Immature natural killer cell (primary cell): ENCODE measurements at regions not wholly inside any gene's neighbourhood (a gene's known extent, or its start where the extent isn't known, plus 50 kb on each side); places are given as distances from the start of the nearest gene placed in this dataset.
"Not testable (repeated sequence)": the region's sequence is repeated elsewhere in the genome, so short reads cannot be mapped to it uniquely, and the experiment has no call there.

ENCODE experiments used
- DNase-seq, 3 donors: peaks; one replicate each; pipeline ENCODE4 v3.0.0; 2022; ENCODE audit warnings: mixed read lengths in 1 of 3
- H3K27ac Mint-ChIP-seq, 6 donors: one replicate each; pipeline ENCODE4 v1.8.0; 2020; ENCODE audit warnings: mixed read lengths in 6 of 6, mild to moderate bottlenecking in 5 of 6, inconsistent platforms in 4 of 6, moderate library complexity in 3 of 6
- H3K27me3 Mint-ChIP-seq, 3 donors: one replicate each; pipeline ENCODE4 v1.8.0; 2020 to 2021; ENCODE audit warnings: low read depth in 3 of 3, mild to moderate bottlenecking in 3 of 3, mixed read lengths in 3 of 3, moderate library complexity in 3 of 3, inconsistent platforms in 1 of 3
- H3K36me3 Mint-ChIP-seq, 3 donors: one replicate each; pipeline ENCODE4 v1.8.0; 2020; ENCODE audit warnings: mixed read lengths in 3 of 3, inconsistent platforms in 2 of 3, mild to moderate bottlenecking in 2 of 3
- H3K4me1 Mint-ChIP-seq, 2 donors: one replicate each; pipeline ENCODE4 v1.8.0; 2020; ENCODE audit warnings: inconsistent platforms in 2 of 2, mild to moderate bottlenecking in 2 of 2, mixed read lengths in 2 of 2, moderate library complexity in 1 of 2
- H3K4me3 Mint-ChIP-seq, 5 donors: one replicate each; pipeline ENCODE4 v1.8.0; 2020; ENCODE audit warnings: mild to moderate bottlenecking in 5 of 5, mixed read lengths in 5 of 5, inconsistent platforms in 3 of 5, moderate library complexity in 3 of 5
- H3K9me3 Mint-ChIP-seq, 6 donors: one replicate each; pipeline ENCODE4 v1.8.0; 2020; ENCODE audit warnings: mild to moderate bottlenecking in 6 of 6, mixed read lengths in 6 of 6, inconsistent platforms in 4 of 6, moderate library complexity in 3 of 6

GRCh38 chr10:4282496-4282895 lies 497.5 kb upstream of the KLF6 start:
- Mint-ChIP-seq H3K4me3 (no peak overlapping the region), H3K9me3 (no peaks in the 10 kb centered on the region), H3K4me1 (no peaks in the 10 kb centered on the region), H3K27me3 (peaks cover 0 to 4% (median 2%) of the 10 kb centered on the region in 3 donors), H3K27ac (no peak overlapping the region), H3K36me3 (no peaks in the 10 kb centered on the region)
- DNase-seq, result no peak

- Mint-ChIP-seq H3K36me3 (peaks cover 0 to 4% (median 0%) of the 10 kb centered on the region in 3 donors), H3K27me3 (peaks cover 0 to 2% (median 2%) of the 10 kb centered on the region in 3 donors), H3K4me1 (no peaks in the 10 kb centered on the region), H3K9me3 (no peaks in the 10 kb centered on the region), H3K27ac (peak overlapping the region in 1 of 6 donors; percentile 47), H3K4me3 (no peak overlapping the region)
- no peak for DNase-seq
Observed at GRCh38 chr10:4281190-4281825, 496.3 kb upstream of the KLF6 start.

- peaks cover 0 to 2% (median 2%) of the 10 kb centered on the region in 3 donors for H3K27me3 Mint-ChIP-seq
- no peak overlapping the region for H3K4me3 Mint-ChIP-seq
- H3K4me1 Mint-ChIP-seq, result no peaks in the 10 kb centered on the region
- no peaks in the 10 kb centered on the region for H3K9me3 Mint-ChIP-seq
- no peak for DNase-seq
- H3K36me3 Mint-ChIP-seq, result peaks cover 0 to 4% (median 0%) of the 10 kb centered on the region in 3 donors
- no peak overlapping the region for H3K27ac Mint-ChIP-seq
Observed at GRCh38 chr10:4280461-4281189, 495.6 kb upstream of the KLF6 start.

GRCh38 chr10:4279655-4280054 lies 494.6 kb upstream of the KLF6 start:
- Mint-ChIP-seq H3K4me3 (no peak overlapping the region), H3K27me3 (peaks cover 0 to 4% (median 2%) of the 10 kb centered on the region in 3 donors), H3K36me3 (peaks cover 0 to 4% (median 0%) of the 10 kb centered on the region in 3 donors), H3K4me1 (no peaks in the 10 kb centered on the region), H3K27ac (no peak overlapping the region), H3K9me3 (no peaks in the 10 kb centered on the region)
- no peak for DNase-seq

- H3K4me3 Mint-ChIP-seq, result no peak overlapping the region
- H3K27me3 Mint-ChIP-seq, result peaks cover 0 to 8% (median 2%) of the 10 kb centered on the region in 3 donors
- H3K4me1 Mint-ChIP-seq, result no peaks in the 10 kb centered on the region
Observed at GRCh38 chr10:4278186-4278585, 493.2 kb upstream of the KLF6 start.

GRCh38 chr10:4276151-4276550 lies 491.1 kb upstream of the KLF6 start:
- no peak overlapping the region for H3K4me3 Mint-ChIP-seq
- H3K27ac Mint-ChIP-seq, result no peak overlapping the region
- DNase-seq, result no peak
- H3K4me1 Mint-ChIP-seq, result no peaks in the 10 kb centered on the region
- peaks cover 0 to 4% (median 0%) of the 10 kb centered on the region in 3 donors for H3K36me3 Mint-ChIP-seq
- H3K27me3 Mint-ChIP-seq, result peaks cover 0 to 8% (median 5%) of the 10 kb centered on the region in 3 donors
- no peaks in the 10 kb centered on the region for H3K9me3 Mint-ChIP-seq

More at GRCh38 chr10:4278186-4278585, 493.2 kb upstream of the KLF6 start:
- no peak for DNase-seq
- Mint-ChIP-seq H3K9me3 (no peaks in the 10 kb centered on the region), H3K36me3 (peaks cover 0 to 4% (median 0%) of the 10 kb centered on the region in 3 donors), H3K27ac (no peak overlapping the region)

- H3K27me3 Mint-ChIP-seq, DNase-seq, H3K27ac Mint-ChIP-seq, H3K9me3 Mint-ChIP-seq, H3K36me3 Mint-ChIP-seq, H3K4me1 Mint-ChIP-seq, H3K4me3 Mint-ChIP-seq: not testable (repeated sequence)
Observed at GRCh38 chr10:4274671-4275070, 489.7 kb upstream of the KLF6 start.

GRCh38 chr10:4271193-4271592 lies 486.2 kb upstream of the KLF6 start:
- H3K27me3 Mint-ChIP-seq, result peaks cover 2 to 15% (median 10%) of the 10 kb centered on the region in 3 donors
- H3K9me3 Mint-ChIP-seq, result no peaks in the 10 kb centered on the region
- no peak for DNase-seq
- no peaks in the 10 kb centered on the region for H3K36me3 Mint-ChIP-seq
- H3K27ac Mint-ChIP-seq, result no peak overlapping the region
- H3K4me1 Mint-ChIP-seq, result no peaks in the 10 kb centered on the region
- no peak overlapping the region for H3K4me3 Mint-ChIP-seq

GRCh38 chr10:4270116-4270515 lies 485.1 kb upstream of the KLF6 start:
- peak overlapping the region in 1 of 6 donors; percentile 7 for H3K27ac Mint-ChIP-seq

GRCh38 chr10:4268490-4268889 lies 483.5 kb upstream of the KLF6 start:
- H3K27me3 Mint-ChIP-seq, result peaks cover 2 to 14% (median 10%) of the 10 kb centered on the region in 3 donors
- H3K4me3 Mint-ChIP-seq, H3K4me1 Mint-ChIP-seq, DNase-seq, H3K27ac Mint-ChIP-seq, H3K36me3 Mint-ChIP-seq, H3K9me3 Mint-ChIP-seq: not testable (repeated sequence)

More at GRCh38 chr10:4270116-4270515, 485.1 kb upstream of the KLF6 start:
- Mint-ChIP-seq H3K9me3 (no peaks in the 10 kb centered on the region), H3K27me3 (peaks cover 2 to 20% (median 10%) of the 10 kb centered on the region in 3 donors), H3K4me3 (no peak overlapping the region), H3K4me1 (no peaks in the 10 kb centered on the region), H3K36me3 (no peaks in the 10 kb centered on the region)
- no peak for DNase-seq

- peaks cover 2 to 14% (median 10%) of the 10 kb centered on the region in 3 donors for H3K27me3 Mint-ChIP-seq
- H3K4me1 Mint-ChIP-seq, result no peaks in the 10 kb centered on the region
- no peaks in the 10 kb centered on the region for H3K9me3 Mint-ChIP-seq
- H3K27ac Mint-ChIP-seq, result no peak overlapping the region
- DNase-seq, result no peak
- no peak overlapping the region for H3K4me3 Mint-ChIP-seq
- no peaks in the 10 kb centered on the region for H3K36me3 Mint-ChIP-seq
Observed at GRCh38 chr10:4267086-4267773, 482.2 kb upstream of the KLF6 start.

GRCh38 chr10:4266416-4267085 lies 481.5 kb upstream of the KLF6 start:
- H3K9me3 Mint-ChIP-seq, result no peaks in the 10 kb centered on the region
- H3K4me1 Mint-ChIP-seq, result no peaks in the 10 kb centered on the region
- no peak overlapping the region for H3K27ac Mint-ChIP-seq
- H3K27me3 Mint-ChIP-seq, result peaks cover 2 to 14% (median 9%) of the 10 kb centered on the region in 3 donors
- no peak for DNase-seq
- H3K4me3 Mint-ChIP-seq, result no peak overlapping the region
- no peaks in the 10 kb centered on the region for H3K36me3 Mint-ChIP-seq

GRCh38 chr10:4265964-4266363 lies 481.0 kb upstream of the KLF6 start:
- no peak overlapping the region for H3K4me3 Mint-ChIP-seq
- DNase-seq, result no peak
- no peaks in the 10 kb centered on the region for H3K36me3 Mint-ChIP-seq
- peaks cover 2 to 11% (median 6%) of the 10 kb centered on the region in 3 donors for H3K27me3 Mint-ChIP-seq
- H3K27ac Mint-ChIP-seq, result no peak overlapping the region
- no peaks in the 10 kb centered on the region for H3K9me3 Mint-ChIP-seq
- no peaks in the 10 kb centered on the region for H3K4me1 Mint-ChIP-seq
